ENCODE measurements at regions not wholly inside any gene's neighbourhood (a gene's known extent, or its start where the extent isn't known, plus 50 kb on each side); places are given as distances from the start of the nearest gene placed in this dataset.

- Histone ChIP-seq H3K36me3 (ENCODE audit: control insufficient read depth, insufficient read depth, low read length) (no peaks in the 10 kb centered on the region), H3K9ac (ENCODE audit: insufficient read depth, low read length) (no peak overlapping the region), H3K4me2 (ENCODE audit: extremely low read depth, insufficient read depth, low read length) (no peak overlapping the region), H2AFZ (ENCODE audit: low read length) (no peak overlapping the region), H3K4me1 (ENCODE audit: control insufficient read depth, extremely low read depth, insufficient read depth, low read length) (no peaks in the 10 kb centered on the region), H3K9me3 (ENCODE audit: control insufficient read depth, insufficient read depth, low read depth, low read length) (no peaks in the 10 kb centered on the region), H3K27me3 (ENCODE audit: control insufficient read depth, insufficient read depth, low read length) (no peaks in the 10 kb centered on the region), H3K4me3 (replicated peaks in 1 of 4; ENCODE audit: control extremely low read depth in 1 of 4, insufficient read depth in 1 of 4, low read depth in 3 of 4, low read length in 4 of 4) (no peak overlapping the region), H4K20me1 (ENCODE audit: control insufficient read depth, extremely low read depth, insufficient read depth, low read length) (no peaks in the 10 kb centered on the region), H3K79me2 (ENCODE audit: control insufficient read depth, insufficient read depth, low read length) (no peaks in the 10 kb centered on the region), H3K27ac (ENCODE audit: insufficient read depth, low read length) (no peak overlapping the region)
- TF ChIP-seq, protein P1, sequence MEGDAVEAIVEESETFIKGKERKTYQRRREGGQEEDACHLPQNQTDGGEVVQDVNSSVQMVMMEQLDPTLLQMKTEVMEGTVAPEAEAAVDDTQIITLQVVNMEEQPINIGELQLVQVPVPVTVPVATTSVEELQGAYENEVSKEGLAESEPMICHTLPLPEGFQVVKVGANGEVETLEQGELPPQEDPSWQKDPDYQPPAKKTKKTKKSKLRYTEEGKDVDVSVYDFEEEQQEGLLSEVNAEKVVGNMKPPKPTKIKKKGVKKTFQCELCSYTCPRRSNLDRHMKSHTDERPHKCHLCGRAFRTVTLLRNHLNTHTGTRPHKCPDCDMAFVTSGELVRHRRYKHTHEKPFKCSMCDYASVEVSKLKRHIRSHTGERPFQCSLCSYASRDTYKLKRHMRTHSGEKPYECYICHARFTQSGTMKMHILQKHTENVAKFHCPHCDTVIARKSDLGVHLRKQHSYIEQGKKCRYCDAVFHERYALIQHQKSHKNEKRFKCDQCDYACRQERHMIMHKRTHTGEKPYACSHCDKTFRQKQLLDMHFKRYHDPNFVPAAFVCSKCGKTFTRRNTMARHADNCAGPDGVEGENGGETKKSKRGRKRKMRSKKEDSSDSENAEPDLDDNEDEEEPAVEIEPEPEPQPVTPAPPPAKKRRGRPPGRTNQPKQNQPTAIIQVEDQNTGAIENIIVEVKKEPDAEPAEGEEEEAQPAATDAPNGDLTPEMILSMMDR (conservative IDR thresholded peaks at IDR 0.05 in 1 of 2, IDR thresholded peaks at IDR 0.05 in 1 of 2; ENCODE audit: low read depth in 1 of 2, low read length in 2 of 2): no peak
- TF ChIP-seq EZH2 (IDR thresholded peaks at IDR 0.05; ENCODE audit: low read length, missing control alignments): no peak
- DNase-seq (ENCODE audit: low read depth in 2 of 2): no peak
Observed at GRCh38 chr5:136619556-136619955, 254.2 kb upstream of the TRPC7 start.

GRCh38 chr5:136615251-136616119, 250.1 kb upstream of the TRPC7 start:
- Histone ChIP-seq H3K9ac (ENCODE audit: insufficient read depth, low read length) (no peak overlapping the region), H3K79me2 (ENCODE audit: control insufficient read depth, insufficient read depth, low read length) (no peaks in the 10 kb centered on the region), H3K27me3 (ENCODE audit: control insufficient read depth, insufficient read depth, low read length) (no peaks in the 10 kb centered on the region), H3K36me3 (ENCODE audit: control insufficient read depth, insufficient read depth, low read length) (no peaks in the 10 kb centered on the region), H3K27ac (ENCODE audit: insufficient read depth, low read length) (no peak overlapping the region), H2AFZ (ENCODE audit: low read length) (no peak overlapping the region), H3K4me3 (replicated peaks in 1 of 4; ENCODE audit: control extremely low read depth in 1 of 4, insufficient read depth in 1 of 4, low read depth in 3 of 4, low read length in 4 of 4) (no peak overlapping the region), H3K9me3 (ENCODE audit: control insufficient read depth, insufficient read depth, low read depth, low read length) (no peaks in the 10 kb centered on the region), H3K4me2 (ENCODE audit: extremely low read depth, insufficient read depth, low read length) (no peak overlapping the region), H4K20me1 (ENCODE audit: control insufficient read depth, extremely low read depth, insufficient read depth, low read length) (no peaks in the 10 kb centered on the region), H3K4me1 (ENCODE audit: control insufficient read depth, extremely low read depth, insufficient read depth, low read length) (no peaks in the 10 kb centered on the region)
- TF ChIP-seq, protein P1 (conservative IDR thresholded peaks at IDR 0.05 in 1 of 2, IDR thresholded peaks at IDR 0.05 in 1 of 2; ENCODE audit: low read depth in 1 of 2, low read length in 2 of 2): no peak
- TF ChIP-seq EZH2 (IDR thresholded peaks at IDR 0.05; ENCODE audit: low read length, missing control alignments): no peak
- no peak for DNase-seq (ENCODE audit: low read depth in 2 of 2)

DNA sequence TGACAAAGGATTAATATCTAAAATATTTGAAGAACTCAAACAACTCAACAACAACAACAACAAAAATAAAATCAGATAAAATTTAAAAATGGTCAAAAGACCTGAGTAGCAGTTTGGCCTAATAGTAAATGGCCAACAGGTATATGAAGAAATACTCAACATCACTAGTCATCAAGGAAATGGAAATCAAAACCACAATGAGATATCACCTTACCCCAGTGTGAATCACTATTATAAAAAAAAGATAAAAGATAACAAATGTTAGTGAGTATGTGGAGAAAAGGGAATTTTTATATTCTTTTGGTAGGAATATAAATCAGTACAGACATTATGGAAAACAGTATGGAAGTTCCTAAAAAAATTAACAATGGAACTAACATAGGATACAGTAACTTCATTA, 247.9 kb upstream of the TRPC7 start:
- DNase-seq (ENCODE audit: low read depth in 2 of 2): peak in 1 of 2 donors; percentile 16
- Histone ChIP-seq H3K79me2 (ENCODE audit: control insufficient read depth, insufficient read depth, low read length) (no peaks in the 10 kb centered on the region), H3K36me3 (ENCODE audit: control insufficient read depth, insufficient read depth, low read length) (no peaks in the 10 kb centered on the region), H3K9ac (ENCODE audit: insufficient read depth, low read length) (no peak overlapping the region), H3K27ac (ENCODE audit: insufficient read depth, low read length) (no peak overlapping the region), H4K20me1 (ENCODE audit: control insufficient read depth, extremely low read depth, insufficient read depth, low read length) (no peaks in the 10 kb centered on the region), H3K9me3 (ENCODE audit: control insufficient read depth, insufficient read depth, low read depth, low read length) (no peaks in the 10 kb centered on the region), H3K27me3 (ENCODE audit: control insufficient read depth, insufficient read depth, low read length) (no peaks in the 10 kb centered on the region), H3K4me3 (replicated peaks in 1 of 4; ENCODE audit: control extremely low read depth in 1 of 4, insufficient read depth in 1 of 4, low read depth in 3 of 4, low read length in 4 of 4) (no peak overlapping the region), H2AFZ (ENCODE audit: low read length) (no peak overlapping the region), H3K4me2 (ENCODE audit: extremely low read depth, insufficient read depth, low read length) (no peak overlapping the region), H3K4me1 (ENCODE audit: control insufficient read depth, extremely low read depth, insufficient read depth, low read length) (no peaks in the 10 kb centered on the region)
- TF ChIP-seq, protein P1 (conservative IDR thresholded peaks at IDR 0.05 in 1 of 2, IDR thresholded peaks at IDR 0.05 in 1 of 2; ENCODE audit: low read depth in 1 of 2, low read length in 2 of 2): no peak
- no peak for TF ChIP-seq EZH2 (IDR thresholded peaks at IDR 0.05; ENCODE audit: low read length, missing control alignments)
